Bronchial epithelial cell (primary cell): ENCODE measurements at regions not wholly inside any gene's neighbourhood (a gene's known extent, or its start where the extent isn't known, plus 50 kb on each side); places are given as distances from the start of the nearest gene placed in this dataset.

Experiments used
- DNase-seq: peaks from one replicate; pipeline ENCODE4 v3.0.0-alpha.2; 2010; ENCODE audit warnings: low read depth
- FAIRE-seq: peaks from 2 replicates; lab custom pipeline; 2011; peaks lifted over from hg19 to GRCh38; lab: Jason Lieb, UNC
- H3K27me3 ChIP-seq: 2 replicates; pipeline ENCODE4 v1.5.1; 2011; ENCODE audit warnings: low read length; ENCODE audit not compliant: control insufficient read depth, insufficient read depth
- H3K36me3 ChIP-seq: 2 replicates; pipeline ENCODE4 v1.5.1; 2011; ENCODE audit warnings: low read length; ENCODE audit not compliant: control insufficient read depth, insufficient read depth
- H3K4me3 ChIP-seq: 2 replicates; pipeline ENCODE4 v1.5.1; 2011; ENCODE audit warnings: mild to moderate bottlenecking, low read depth, low read length, control low read depth
- CTCF ChIP-seq: IDR thresholded peaks from 2 replicates; pipeline ENCODE4 v1.5.1; 2011; ENCODE audit warnings: mild to moderate bottlenecking, moderate library complexity, low read length, control low read depth, inconsistent platforms; ENCODE audit not compliant: insufficient read depth, severe bottlenecking

DNA sequence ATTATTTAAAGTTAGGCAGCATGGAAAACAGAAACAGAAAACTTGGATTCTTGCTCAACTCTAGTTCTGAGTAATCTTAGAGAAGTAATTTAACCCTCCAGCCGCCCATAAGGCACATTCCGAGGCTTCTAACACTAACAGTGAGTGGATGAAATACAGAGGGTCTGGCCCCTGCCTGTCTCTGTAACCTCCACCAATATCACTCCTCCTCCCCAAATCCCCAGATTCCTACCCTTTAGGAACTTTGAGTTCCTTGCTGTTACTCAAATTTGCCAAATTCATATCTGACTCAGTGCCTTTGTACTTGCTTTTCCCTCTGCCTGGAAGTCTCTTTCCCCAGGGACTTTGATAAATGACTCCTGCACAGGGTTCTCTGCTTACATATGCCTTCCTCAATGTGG lies 112.5 kb upstream of the TGFBR2 start:
- TF ChIP-seq CTCF = no peak
- no peak for FAIRE-seq
- no peak overlapping the region for H3K4me3 ChIP-seq
- H3K36me3 ChIP-seq = no peaks in the 10 kb centered on the region
- H3K27me3 ChIP-seq = no peaks in the 10 kb centered on the region
- DNase-seq = peak; percentile 34

DNA sequence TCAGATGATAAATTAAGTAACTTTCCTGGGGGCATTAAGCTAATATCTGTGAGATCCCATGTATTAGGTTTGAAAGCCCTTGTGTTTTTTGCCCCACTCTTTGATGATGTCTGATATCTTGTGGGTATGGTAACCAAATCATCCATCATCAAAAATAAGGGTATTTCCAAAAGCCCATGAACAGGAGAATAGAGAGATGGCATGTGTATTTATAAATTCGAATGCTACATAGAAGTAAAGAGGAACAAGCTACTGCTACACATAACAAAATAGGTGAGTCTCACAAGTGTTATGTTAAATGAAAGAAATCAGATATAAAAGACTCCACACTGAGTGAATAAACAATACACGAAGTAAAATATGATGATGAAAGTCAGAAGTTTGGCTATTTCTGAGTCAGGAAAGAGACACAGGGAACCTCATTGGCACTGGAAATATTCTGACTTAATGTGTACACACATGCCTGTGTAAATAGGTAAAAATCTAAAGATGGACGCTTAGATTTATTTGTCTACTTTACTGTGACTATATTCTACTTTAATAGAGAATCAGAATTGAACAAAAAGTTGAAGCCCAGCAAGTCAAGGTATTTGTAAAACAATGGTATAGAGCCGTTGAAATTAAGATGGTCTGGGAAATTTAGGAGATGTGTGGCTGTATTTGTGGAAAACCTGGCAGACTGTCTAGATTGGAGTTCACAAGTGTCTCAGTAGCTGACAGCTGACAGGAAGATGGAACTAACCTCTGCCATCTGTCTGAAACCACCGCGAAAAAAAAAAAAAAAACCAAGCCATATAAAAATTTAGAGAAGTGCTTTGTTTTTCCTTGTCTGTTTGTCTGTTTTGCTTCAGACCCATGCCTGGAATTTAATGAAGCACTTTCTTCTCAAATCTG lies 111.0 kb upstream of the TGFBR2 start:
- TF ChIP-seq CTCF = no peak
- FAIRE-seq = no peak
- Histone ChIP-seq H3K27me3 (no peaks in the 10 kb centered on the region), H3K36me3 (no peaks in the 10 kb centered on the region), H3K4me3 (no peak overlapping the region)
- DNase-seq = no peak

DNA sequence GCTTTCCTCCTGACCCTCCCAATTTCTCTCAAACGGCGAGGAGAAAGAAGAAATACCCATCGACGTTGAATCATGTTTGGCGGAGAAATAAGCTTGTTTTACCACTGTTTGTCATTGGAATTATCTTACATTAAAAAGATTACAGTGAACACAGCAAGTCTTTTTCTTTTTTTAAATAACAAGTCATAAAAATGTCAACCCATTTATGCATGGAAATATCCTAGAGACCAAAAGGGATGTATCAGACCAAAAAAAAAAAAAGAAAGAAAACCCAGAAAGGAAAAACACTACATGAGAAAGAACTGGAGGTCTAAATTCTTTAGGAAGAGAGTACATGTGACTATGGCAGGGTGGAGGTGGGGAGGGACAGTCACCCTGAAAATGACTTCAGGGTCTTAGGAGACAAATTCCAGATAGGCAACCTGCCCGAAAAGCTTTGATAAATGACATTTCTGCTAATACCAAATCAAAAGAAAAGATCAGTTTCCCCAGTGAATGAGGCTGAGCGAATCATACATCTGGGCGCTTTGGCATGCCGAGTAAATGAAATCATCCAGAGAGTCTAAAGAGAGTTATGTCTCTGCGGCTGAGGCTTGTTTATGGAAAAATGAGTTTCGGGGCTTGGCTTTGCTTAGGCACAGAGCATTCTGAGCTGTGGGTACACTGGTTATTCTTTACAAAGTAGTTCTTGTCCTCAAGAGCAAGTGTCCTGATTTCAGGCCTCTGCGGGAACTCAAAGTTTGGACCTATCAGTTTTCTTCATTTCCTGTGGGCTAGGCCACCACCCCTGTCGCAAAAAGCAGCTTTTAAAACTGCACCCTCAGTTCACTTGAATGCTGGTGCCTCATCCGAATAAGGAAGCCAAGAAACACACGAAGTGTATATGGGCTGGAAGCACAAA lies 110.1 kb upstream of the TGFBR2 start:
- H3K36me3 ChIP-seq = no peaks in the 10 kb centered on the region
- H3K4me3 ChIP-seq = no peak overlapping the region
- DNase-seq (peak; percentile 22), FAIRE-seq (no peak)
- no peak for TF ChIP-seq CTCF
- no peaks in the 10 kb centered on the region for H3K27me3 ChIP-seq

DNA sequence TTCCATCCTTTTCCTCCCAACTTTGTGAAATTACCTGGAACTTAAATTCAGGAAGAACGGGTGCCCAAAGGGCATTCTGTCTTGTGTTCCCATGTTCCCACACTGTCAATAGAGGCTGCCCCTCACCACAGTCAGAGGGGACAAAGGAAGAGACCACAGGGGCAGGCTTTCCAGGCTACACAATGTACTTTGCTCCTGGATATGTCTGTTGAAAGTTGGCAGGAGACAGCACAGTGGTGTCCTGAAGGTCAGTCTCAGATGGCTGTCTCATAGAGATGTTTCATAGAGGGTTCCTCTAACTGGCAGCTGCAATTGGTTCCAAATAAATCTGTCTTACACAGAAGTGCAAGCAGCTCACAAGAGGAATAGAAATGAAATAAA lies 107.8 kb upstream of the TGFBR2 start:
- Histone ChIP-seq H3K4me3 (no peak overlapping the region), H3K36me3 (no peaks in the 10 kb centered on the region), H3K27me3 (no peaks in the 10 kb centered on the region)
- TF ChIP-seq CTCF = no peak
- DNase-seq (no peak), FAIRE-seq (peak; percentile 18)

DNA sequence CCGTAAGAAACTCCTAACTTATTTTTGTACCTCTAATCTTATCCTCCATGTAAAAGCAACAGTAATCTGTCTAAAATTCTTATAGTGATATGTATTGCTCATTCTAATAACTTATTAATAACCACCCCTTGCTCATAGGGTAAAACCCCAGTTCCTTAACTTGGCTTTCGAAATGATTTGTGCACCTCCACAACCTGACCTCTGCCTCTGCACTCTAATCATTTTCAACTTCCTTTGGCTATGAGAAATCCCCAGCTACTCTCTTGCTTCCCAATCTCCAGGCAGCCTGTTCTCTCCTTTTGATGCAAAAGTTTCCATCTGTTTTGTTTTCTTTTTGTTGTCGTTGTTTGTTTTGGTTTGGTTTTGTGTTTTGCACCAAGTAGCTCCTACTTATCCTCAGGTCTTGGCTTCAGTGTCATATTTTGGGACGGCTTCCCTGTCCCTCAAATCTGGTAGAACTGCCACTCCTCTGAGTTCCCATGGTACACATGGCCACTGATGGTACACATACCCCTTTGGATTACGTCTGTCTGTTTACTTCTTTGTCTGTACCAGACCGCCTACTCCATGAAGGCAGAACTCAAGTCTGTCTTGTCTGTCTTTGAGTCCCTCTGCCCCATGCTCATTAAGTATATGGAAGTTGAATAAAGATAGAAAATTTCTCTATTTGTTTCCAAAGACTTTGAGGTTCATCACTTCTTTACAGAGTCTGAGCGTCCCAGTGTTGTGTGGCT lies 105.6 kb upstream of the TGFBR2 start:
- no peak for DNase-seq
- H3K36me3 ChIP-seq = no peaks in the 10 kb centered on the region
- no peak overlapping the region for H3K4me3 ChIP-seq
- no peaks in the 10 kb centered on the region for H3K27me3 ChIP-seq
- FAIRE-seq = no peak
- no peak for TF ChIP-seq CTCF
